ENCODE measurements at regions not wholly inside any gene's neighbourhood (a gene's known extent, or its start where the extent isn't known, plus 50 kb on each side); places are given as distances from the start of the nearest gene placed in this dataset.

- TF ChIP-seq, protein P1, sequence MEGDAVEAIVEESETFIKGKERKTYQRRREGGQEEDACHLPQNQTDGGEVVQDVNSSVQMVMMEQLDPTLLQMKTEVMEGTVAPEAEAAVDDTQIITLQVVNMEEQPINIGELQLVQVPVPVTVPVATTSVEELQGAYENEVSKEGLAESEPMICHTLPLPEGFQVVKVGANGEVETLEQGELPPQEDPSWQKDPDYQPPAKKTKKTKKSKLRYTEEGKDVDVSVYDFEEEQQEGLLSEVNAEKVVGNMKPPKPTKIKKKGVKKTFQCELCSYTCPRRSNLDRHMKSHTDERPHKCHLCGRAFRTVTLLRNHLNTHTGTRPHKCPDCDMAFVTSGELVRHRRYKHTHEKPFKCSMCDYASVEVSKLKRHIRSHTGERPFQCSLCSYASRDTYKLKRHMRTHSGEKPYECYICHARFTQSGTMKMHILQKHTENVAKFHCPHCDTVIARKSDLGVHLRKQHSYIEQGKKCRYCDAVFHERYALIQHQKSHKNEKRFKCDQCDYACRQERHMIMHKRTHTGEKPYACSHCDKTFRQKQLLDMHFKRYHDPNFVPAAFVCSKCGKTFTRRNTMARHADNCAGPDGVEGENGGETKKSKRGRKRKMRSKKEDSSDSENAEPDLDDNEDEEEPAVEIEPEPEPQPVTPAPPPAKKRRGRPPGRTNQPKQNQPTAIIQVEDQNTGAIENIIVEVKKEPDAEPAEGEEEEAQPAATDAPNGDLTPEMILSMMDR (IDR thresholded peaks at IDR 0.05; ENCODE audit: insufficient read depth, missing control alignments): no peak
- FAIRE-seq (no peak), DNase-seq (ENCODE audit: insufficient read length, low spot score) (no peak)
Measured at GRCh38 chr7:131690441-131690840, 134.0 kb upstream of the PODXL start.

- FAIRE-seq: no peak
- no peak for DNase-seq (ENCODE audit: insufficient read length, low spot score)
Measured at GRCh38 chr7:131689662-131690234, 133.3 kb upstream of the PODXL start.

GRCh38 chr7:131688738-131689661 is 132.6 kb upstream of the PODXL start:
- TF ChIP-seq, protein P1 (IDR thresholded peaks at IDR 0.05; ENCODE audit: insufficient read depth, missing control alignments): peak; percentile 93
- DNase-seq (ENCODE audit: insufficient read length, low spot score): peak; percentile 96
- FAIRE-seq: peak; percentile 44

More at GRCh38 chr7:131689662-131690234, 133.3 kb upstream of the PODXL start:
- TF ChIP-seq, protein P1 (IDR thresholded peaks at IDR 0.05; ENCODE audit: insufficient read depth, missing control alignments): no peak

GRCh38 chr7:131687296-131687695 is 130.9 kb upstream of the PODXL start:
- TF ChIP-seq, protein P1 (IDR thresholded peaks at IDR 0.05; ENCODE audit: insufficient read depth, missing control alignments): no peak
- DNase-seq (ENCODE audit: insufficient read length, low spot score) (no peak), FAIRE-seq (no peak)

DNA sequence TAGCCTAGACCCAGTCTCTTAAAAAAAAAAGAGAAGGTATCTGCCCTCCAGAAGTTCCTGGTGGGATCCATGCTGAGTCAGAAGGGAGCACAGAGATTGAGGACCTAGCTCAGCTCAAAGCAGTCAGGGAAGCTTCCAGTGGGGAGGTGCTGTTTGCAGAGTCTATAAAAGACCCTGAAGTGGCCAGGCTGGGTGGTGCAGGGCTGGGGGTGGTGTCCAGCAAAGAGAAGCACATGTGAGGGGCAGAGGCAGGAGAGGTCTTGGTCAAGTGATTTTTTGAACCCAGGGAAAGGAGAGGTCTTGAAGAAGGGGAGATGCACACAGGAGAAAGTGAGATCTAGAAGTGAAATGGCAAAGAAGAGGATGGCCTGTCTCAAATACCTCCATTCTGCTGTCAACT is 130.4 kb upstream of the PODXL start:
- no peak for FAIRE-seq

GRCh38 chr7:131683536-131684125 is 127.2 kb upstream of the PODXL start:
- FAIRE-seq: no peak
- TF ChIP-seq, protein P1 (IDR thresholded peaks at IDR 0.05; ENCODE audit: insufficient read depth, missing control alignments): no peak
- DNase-seq (ENCODE audit: insufficient read length, low spot score): no peak

More for the DNA sequence above, 130.4 kb upstream of the PODXL start:
- no peak for DNase-seq (ENCODE audit: insufficient read length, low spot score)
- TF ChIP-seq, protein P1 (IDR thresholded peaks at IDR 0.05; ENCODE audit: insufficient read depth, missing control alignments): no peak
